ENCODE measurements at regions not wholly inside any gene's neighbourhood (a gene's known extent, or its start where the extent isn't known, plus 50 kb on each side); places are given as distances from the start of the nearest gene placed in this dataset.

GRCh38 chr13:74528734-74529513 lies 394.7 kb upstream of the KLF12 start:
- DNase-seq (ENCODE audit: extremely low read depth in 1 of 11, low read depth in 9 of 11, low spot score in 4 of 11) = no peak

- no peak for DNase-seq (ENCODE audit: extremely low read depth in 1 of 11, low read depth in 9 of 11, low spot score in 4 of 11)
Observed at GRCh38 chr13:74523057-74523456, 388.9 kb upstream of the KLF12 start.

GRCh38 chr13:74511523-74511922 lies 377.3 kb upstream of the KLF12 start:
- DNase-seq (ENCODE audit: extremely low read depth in 1 of 11, low read depth in 9 of 11, low spot score in 4 of 11) = no peak

GRCh38 chr13:74487091-74487722 lies 353.0 kb upstream of the KLF12 start:
- no peak for DNase-seq (ENCODE audit: extremely low read depth in 1 of 11, low read depth in 9 of 11, low spot score in 4 of 11)

GRCh38 chr13:74485757-74486156 lies 351.6 kb upstream of the KLF12 start:
- DNase-seq (ENCODE audit: extremely low read depth in 1 of 11, low read depth in 9 of 11, low spot score in 4 of 11) = peak in 1 of 11 donors; percentile 2

- no peak for DNase-seq (ENCODE audit: extremely low read depth in 1 of 11, low read depth in 9 of 11, low spot score in 4 of 11)
Observed at GRCh38 chr13:74479124-74479523, 344.9 kb upstream of the KLF12 start.

- DNase-seq (ENCODE audit: extremely low read depth in 1 of 11, low read depth in 9 of 11, low spot score in 4 of 11) = no peak
Observed at GRCh38 chr13:74476788-74477187, 342.6 kb upstream of the KLF12 start.

GRCh38 chr13:74476365-74476764 lies 342.2 kb upstream of the KLF12 start:
- DNase-seq (ENCODE audit: extremely low read depth in 1 of 11, low read depth in 9 of 11, low spot score in 4 of 11) = no peak

- no peak for DNase-seq (ENCODE audit: extremely low read depth in 1 of 11, low read depth in 9 of 11, low spot score in 4 of 11)
Observed at GRCh38 chr13:74466864-74467263, 332.7 kb upstream of the KLF12 start.

GRCh38 chr13:74466020-74466419 lies 331.8 kb upstream of the KLF12 start:
- DNase-seq (ENCODE audit: extremely low read depth in 1 of 11, low read depth in 9 of 11, low spot score in 4 of 11) = peak in 1 of 11 donors; percentile 3

- no peak for DNase-seq (ENCODE audit: extremely low read depth in 1 of 11, low read depth in 9 of 11, low spot score in 4 of 11)
Observed at GRCh38 chr13:74465271-74465670, 331.1 kb upstream of the KLF12 start.

- no peak for DNase-seq (ENCODE audit: extremely low read depth in 1 of 11, low read depth in 9 of 11, low spot score in 4 of 11)
Observed at GRCh38 chr13:74464670-74465069, 330.5 kb upstream of the KLF12 start.

- no peak for DNase-seq (ENCODE audit: extremely low read depth in 1 of 11, low read depth in 9 of 11, low spot score in 4 of 11)
Observed at GRCh38 chr13:74461011-74461410, 326.8 kb upstream of the KLF12 start.

GRCh38 chr13:74452881-74453280 lies 318.7 kb upstream of the KLF12 start:
- no peak for DNase-seq (ENCODE audit: extremely low read depth in 1 of 11, low read depth in 9 of 11, low spot score in 4 of 11)

- DNase-seq (ENCODE audit: extremely low read depth in 1 of 11, low read depth in 9 of 11, low spot score in 4 of 11) = no peak
Observed at GRCh38 chr13:74452176-74452575, 318.0 kb upstream of the KLF12 start.

GRCh38 chr13:74450964-74451363 lies 316.8 kb upstream of the KLF12 start:
- no peak for DNase-seq (ENCODE audit: extremely low read depth in 1 of 11, low read depth in 9 of 11, low spot score in 4 of 11)

- DNase-seq (ENCODE audit: extremely low read depth in 1 of 11, low read depth in 9 of 11, low spot score in 4 of 11) = no peak
Observed at GRCh38 chr13:74450525-74450845, 316.3 kb upstream of the KLF12 start.

GRCh38 chr13:74449811-74450524 lies 315.8 kb upstream of the KLF12 start:
- DNase-seq (ENCODE audit: extremely low read depth in 1 of 11, low read depth in 9 of 11, low spot score in 4 of 11) = no peak

GRCh38 chr13:74444864-74445479 lies 310.8 kb upstream of the KLF12 start:
- DNase-seq (ENCODE audit: extremely low read depth in 1 of 11, low read depth in 9 of 11, low spot score in 4 of 11) = no peak

- no peak for DNase-seq (ENCODE audit: extremely low read depth in 1 of 11, low read depth in 9 of 11, low spot score in 4 of 11)
Observed at GRCh38 chr13:74444161-74444571, 310.0 kb upstream of the KLF12 start.
